A549 (cell line): ENCODE measurements at regions not wholly inside any gene's neighbourhood (a gene's known extent, or its start where the extent isn't known, plus 50 kb on each side); places are given as distances from the start of the nearest gene placed in this dataset.

Experiments
- CBX2 ChIP-seq: fragments of 200-600 bp; sonication (generic); IDR thresholded peaks from 2 replicates; pipeline ENCODE4 v1.6.1; 2016; ENCODE audit warnings: low read depth, mild to moderate bottlenecking, borderline replicate concordance
- CHD4 ChIP-seq: fragments of 200-600 bp; sonication (generic); IDR thresholded peaks from 2 replicates; pipeline ENCODE4 v1.6.1; 2016; ENCODE audit warnings: antibody characterized with exemption, mild to moderate bottlenecking, borderline replicate concordance
- CTCF ChIP-seq: fragments of >200 bp; sonication (Bioruptor Twin); formaldehyde crosslinking; IDR thresholded peaks from 3 replicates; pipeline ENCODE4 v1.5.1; 2016
- EP300 ChIP-seq, 2 experiments: fragments of >200 bp; sonication (Bioruptor Twin); formaldehyde crosslinking; IDR thresholded peaks; 2 replicates in 1 of 2; 3 replicates in 1 of 2; pipeline ENCODE4 v1.6.1; 2016 to 2017
- JUNB ChIP-seq: fragments of >200 bp; sonication (Bioruptor Twin); formaldehyde crosslinking; IDR thresholded peaks from 2 replicates; pipeline ENCODE4 v1.6.1; 2016
- MAFK ChIP-seq: fragments of 450-650 bp; IDR thresholded peaks from 2 replicates; pipeline ENCODE4 v1.6.1; 2014; ENCODE audit not compliant: partially characterized antibody
- POLR2A ChIP-seq: IDR thresholded peaks from 2 replicates; pipeline ENCODE4 v1.6.1; 2012; ENCODE audit warnings: mild to moderate bottlenecking, low read length
- SMC3 ChIP-seq: fragments of >200 bp; sonication (Bioruptor Twin); formaldehyde crosslinking; IDR thresholded peaks from 3 replicates; pipeline ENCODE4 v1.6.1; 2018; ENCODE audit warnings: inconsistent platforms
- ZNF302 ChIP-seq: fragments of 250-450 bp; sonication (Bioruptor Pico); IDR thresholded peaks from 2 replicates; pipeline ENCODE4 v1.9.0; 2021; ENCODE audit warnings: inconsistent platforms, mild to moderate bottlenecking, moderate library complexity

GRCh38 chrX:35458142-35458541 is 340.0 kb upstream of the MAGEB16 start:
- TF ChIP-seq CHD4 (no peak), CTCF (no peak), POLR2A (no peak), SMC3 (no peak), JUNB (no peak), EP300 (IDR thresholded peaks at IDR 0.05) (no peak), MAFK (no peak), CBX2 (no peak), ZNF302 (no peak)
